Trophoblast cell (in vitro differentiated cells and primary cell): ENCODE measurements at regions not wholly inside any gene's neighbourhood (a gene's known extent, or its start where the extent isn't known, plus 50 kb on each side); places are given as distances from the start of the nearest gene placed in this dataset.

Source experiments
- DNase-seq, 2 donors: peaks; one replicate each; pipeline ENCODE4 v3.0.0-alpha.2; 2016
- H2AFZ ChIP-seq: 2 replicates; pipeline ENCODE4 v1.6.1; 2013; ENCODE audit warnings: low read length, moderate library complexity, mild to moderate bottlenecking; ENCODE audit not compliant: insufficient read depth, poor library complexity
- H2AK5ac ChIP-seq: 2 replicates; pipeline ENCODE4 v1.6.1; 2013; ENCODE audit warnings: mild to moderate bottlenecking, low read length
- H2BK120ac ChIP-seq: 2 replicates; pipeline ENCODE4 v1.6.1; 2013; ENCODE audit warnings: low read length, mild to moderate bottlenecking, moderate library complexity; ENCODE audit not compliant: insufficient read depth, poor library complexity
- H2BK12ac ChIP-seq: 2 replicates; pipeline ENCODE4 v1.6.1; 2013; ENCODE audit warnings: mild to moderate bottlenecking, low read length, moderate library complexity
- H2BK5ac ChIP-seq: 2 replicates; pipeline ENCODE4 v1.6.1; 2013; ENCODE audit warnings: low read length, low read depth, moderate library complexity, mild to moderate bottlenecking; ENCODE audit not compliant: poor library complexity
- H3K14ac ChIP-seq: 2 replicates; pipeline ENCODE4 v1.6.1; 2013; ENCODE audit warnings: mild to moderate bottlenecking, low read length
- H3K18ac ChIP-seq: 2 replicates; pipeline ENCODE4 v1.6.1; 2013; ENCODE audit warnings: mild to moderate bottlenecking, low read length
- H3K23ac ChIP-seq: 2 replicates; pipeline ENCODE4 v1.6.1; 2013; ENCODE audit warnings: low read length
- H3K27ac ChIP-seq: 2 replicates; pipeline ENCODE4 v1.5.1; 2013; ENCODE audit warnings: low read depth, mild to moderate bottlenecking, inconsistent platforms, low read length, moderate library complexity
- H3K27me3 ChIP-seq: 2 replicates; pipeline ENCODE4 v1.6.1; 2013; ENCODE audit warnings: inconsistent platforms, mild to moderate bottlenecking, low read length, moderate library complexity; ENCODE audit not compliant: insufficient read depth
- H3K36me3 ChIP-seq, 2 experiments: 1 replicate in 1 of 2; 2 replicates in 1 of 2; pipeline ENCODE4 v1.6.1; 2013; ENCODE audit warnings: low read length in 2 of 2, mild to moderate bottlenecking in 2 of 2, moderate library complexity in 1 of 2; ENCODE audit not compliant: insufficient read depth in 2 of 2, control insufficient read depth in 1 of 2
- H3K4ac ChIP-seq: 2 replicates; pipeline ENCODE4 v1.6.1; 2013; ENCODE audit warnings: low read depth, mild to moderate bottlenecking, low read length, moderate library complexity
- H3K4me1 ChIP-seq, 2 experiments: 1 replicate in 1 of 2; 2 replicates in 1 of 2; pipeline ENCODE4 v1.6.1; 2013; ENCODE audit warnings: low read length in 2 of 2, mild to moderate bottlenecking in 2 of 2, moderate library complexity in 1 of 2; ENCODE audit not compliant: insufficient read depth in 2 of 2, control insufficient read depth in 1 of 2
- H3K4me2 ChIP-seq: 2 replicates; pipeline ENCODE4 v1.6.1; 2013; ENCODE audit warnings: inconsistent platforms, mild to moderate bottlenecking, low read length, moderate library complexity
- H3K4me3 ChIP-seq: 2 replicates; pipeline ENCODE4 v1.5.1; 2013; ENCODE audit warnings: mild to moderate bottlenecking, low read depth, low read length, inconsistent platforms
- H3K79me1 ChIP-seq: one replicate; pipeline ENCODE4 v1.6.1; 2013; ENCODE audit warnings: low read length
- H3K79me2 ChIP-seq: 2 replicates; pipeline ENCODE4 v1.6.1; 2013; ENCODE audit warnings: low read length, mild to moderate bottlenecking; ENCODE audit not compliant: control insufficient read depth, insufficient read depth, poor library complexity
- H3K9ac ChIP-seq: 2 replicates; pipeline ENCODE4 v1.6.1; 2013; ENCODE audit warnings: mild to moderate bottlenecking, low read length
- H3K9me3 ChIP-seq: 2 replicates; pipeline ENCODE4 v1.6.1; 2013; ENCODE audit warnings: low read depth, mild to moderate bottlenecking, control low read depth, inconsistent platforms, low read length; ENCODE audit not compliant: insufficient read depth
- H4K12ac ChIP-seq: 2 replicates; pipeline ENCODE4 v1.6.1; 2013; ENCODE audit warnings: low read depth, mild to moderate bottlenecking, low read length, moderate library complexity
- H4K8ac ChIP-seq: 2 replicates; pipeline ENCODE4 v1.6.1; 2013; ENCODE audit warnings: low read depth, mild to moderate bottlenecking, low read length, moderate library complexity
- H4K91ac ChIP-seq: one replicate; pipeline ENCODE4 v1.6.1; 2013; ENCODE audit warnings: low read depth, mild to moderate bottlenecking, low read length, moderate library complexity
- WGBS: extraction: QIAGEN DNeasy Blood & Tissue Kit; methylation state at CpG from one replicate; pipeline ENCODE4 v1.1.7; 2013; ENCODE audit warnings: missing lambda C conversion rate; ENCODE audit not compliant: insufficient read length, insufficient coverage; ENCODE audit errors: extremely low coverage; 5-methylcytosine and 5-hydroxymethylcytosine counted together

- Histone ChIP-seq H3K4ac (no peak overlapping the region), H3K36me3 (no peaks in the 10 kb centered on the region), H2AFZ (no peak overlapping the region), H3K9ac (no peak overlapping the region), H3K18ac (no peak overlapping the region), H3K4me2 (no peak overlapping the region), H4K12ac (no peak overlapping the region), H3K4me1 (peaks cover 5 to 8% of the 10 kb centered on the region in 2 experiments), H3K23ac (no peak overlapping the region), H3K27me3 (no peaks in the 10 kb centered on the region), H2BK5ac (no peak overlapping the region), H3K79me2 (no peaks in the 10 kb centered on the region), H4K8ac (no peak overlapping the region), H2BK12ac (no peak overlapping the region), H4K91ac (no peak overlapping the region), H3K4me3 (no peak overlapping the region), H2AK5ac (no peak overlapping the region), H3K14ac (no peak overlapping the region), H2BK120ac (no peak overlapping the region), H3K27ac (no peak overlapping the region), H3K9me3 (peaks cover 2% of the 10 kb centered on the region), H3K79me1 (no peaks in the 10 kb centered on the region)
- no peak for DNase-seq
- no CpG with 5 or more reads among the region's 2 CpGs for WGBS
Observed at GRCh38 chr11:119828819-119829218, 99.8 kb upstream of the NECTIN1 start.

- Histone ChIP-seq H3K9me3 (peaks cover 3% of the 10 kb centered on the region), H3K27ac (no peak overlapping the region), H3K18ac (no peak overlapping the region), H3K79me1 (no peaks in the 10 kb centered on the region), H2BK120ac (no peak overlapping the region), H2BK12ac (no peak overlapping the region), H3K9ac (no peak overlapping the region), H3K4me1 (peaks cover 5 to 8% of the 10 kb centered on the region in 2 experiments), H3K4me2 (no peak overlapping the region), H3K79me2 (no peaks in the 10 kb centered on the region), H3K36me3 (no peaks in the 10 kb centered on the region), H4K8ac (no peak overlapping the region), H2AFZ (no peak overlapping the region), H4K12ac (no peak overlapping the region), H2BK5ac (no peak overlapping the region), H3K14ac (no peak overlapping the region), H3K4ac (no peak overlapping the region), H3K4me3 (no peak overlapping the region), H3K23ac (no peak overlapping the region), H2AK5ac (no peak overlapping the region), H4K91ac (no peak overlapping the region), H3K27me3 (no peaks in the 10 kb centered on the region)
- no CpG with 5 or more reads among the region's 9 CpGs for WGBS
- no peak for DNase-seq
Observed at GRCh38 chr11:119828006-119828405, 99.0 kb upstream of the NECTIN1 start.

- Histone ChIP-seq H3K4ac (no peak overlapping the region), H2BK120ac (no peak overlapping the region), H3K18ac (no peak overlapping the region), H3K4me3 (no peak overlapping the region), H4K8ac (no peak overlapping the region), H3K27ac (no peak overlapping the region), H2AFZ (no peak overlapping the region), H3K14ac (no peak overlapping the region), H3K4me2 (no peak overlapping the region), H3K27me3 (no peaks in the 10 kb centered on the region), H3K23ac (no peak overlapping the region), H2BK5ac (no peak overlapping the region), H3K79me2 (no peaks in the 10 kb centered on the region), H3K9ac (no peak overlapping the region), H3K9me3 (peaks cover 5% of the 10 kb centered on the region), H4K91ac (no peak overlapping the region), H3K79me1 (no peaks in the 10 kb centered on the region), H2AK5ac (no peak overlapping the region), H3K36me3 (no peaks in the 10 kb centered on the region), H2BK12ac (no peak overlapping the region), H3K4me1 (peaks cover 2 to 3% of the 10 kb centered on the region in 2 experiments), H4K12ac (no peak overlapping the region)
- no peak for DNase-seq
- WGBS, result no CpG with 5 or more reads among the region's 2 CpGs
Observed at GRCh38 chr11:119827113-119827512, 98.1 kb upstream of the NECTIN1 start.

- Histone ChIP-seq H3K27ac (no peak overlapping the region), H2BK120ac (no peak overlapping the region), H4K91ac (no peak overlapping the region), H2BK12ac (no peak overlapping the region), H3K9me3 (peaks cover 3% of the 10 kb centered on the region), H4K12ac (no peak overlapping the region), H3K27me3 (no peaks in the 10 kb centered on the region), H3K14ac (no peak overlapping the region), H2AFZ (no peak overlapping the region), H3K4me1 (no peaks in the 10 kb centered on the region), H3K9ac (no peak overlapping the region), H4K8ac (no peak overlapping the region), H3K4ac (no peak overlapping the region), H3K23ac (no peak overlapping the region), H3K79me1 (no peaks in the 10 kb centered on the region), H3K4me3 (peak overlapping the region; percentile 44), H3K4me2 (no peak overlapping the region), H2BK5ac (no peak overlapping the region), H3K79me2 (no peaks in the 10 kb centered on the region), H2AK5ac (no peak overlapping the region), H3K36me3 (no peaks in the 10 kb centered on the region), H3K18ac (no peak overlapping the region)
- DNase-seq, result no peak
- WGBS, result no CpG with 5 or more reads among the region's 15 CpGs
Observed at GRCh38 chr11:119823077-119823476, 94.1 kb upstream of the NECTIN1 start.
